HG03354 (cell line): ENCODE measurements at regions not wholly inside any gene's neighbourhood (a gene's known extent, or its start where the extent isn't known, plus 50 kb on each side); places are given as distances from the start of the nearest gene placed in this dataset.
A peak's percentile ranks its signal among the peaks of the same experiment; 100 is the strongest.
"Not testable (repeated sequence)": the region's sequence is repeated elsewhere in the genome, so short reads cannot be mapped to it uniquely, and the experiment has no call there.

Source experiments
- ATAC-seq: cut with Tn5 transposase; IDR thresholded peaks from one replicate; pipeline ENCODE4 v1.9.1; 2021; ENCODE audit warnings: mild to moderate bottlenecking; ENCODE audit not compliant: unreplicated experiment, poor library complexity, severe bottlenecking

- no peak for ATAC-seq
Observed at GRCh38 chr9:99465231-99465907, 243.3 kb downstream of the SEC61B start.

DNA sequence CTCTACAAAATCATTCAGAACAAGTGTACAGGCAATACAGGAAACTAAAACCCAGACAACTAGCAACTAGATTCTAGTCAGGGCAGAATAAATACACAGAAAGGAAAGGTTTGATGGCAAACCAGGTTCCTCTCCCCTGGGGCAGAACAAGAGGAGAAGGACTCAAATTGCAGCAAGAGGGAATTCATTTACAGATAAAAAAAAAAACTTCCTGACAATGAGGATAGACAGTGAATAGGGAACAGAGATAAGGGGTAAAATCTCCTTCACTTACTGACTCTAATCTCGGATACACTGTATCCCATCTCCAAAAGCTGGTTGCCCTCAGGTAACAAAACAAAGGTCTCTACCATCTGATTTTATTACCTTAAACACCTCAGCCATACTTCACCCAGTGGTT lies 244.0 kb downstream of the SEC61B start:
- ATAC-seq: no peak

DNA sequence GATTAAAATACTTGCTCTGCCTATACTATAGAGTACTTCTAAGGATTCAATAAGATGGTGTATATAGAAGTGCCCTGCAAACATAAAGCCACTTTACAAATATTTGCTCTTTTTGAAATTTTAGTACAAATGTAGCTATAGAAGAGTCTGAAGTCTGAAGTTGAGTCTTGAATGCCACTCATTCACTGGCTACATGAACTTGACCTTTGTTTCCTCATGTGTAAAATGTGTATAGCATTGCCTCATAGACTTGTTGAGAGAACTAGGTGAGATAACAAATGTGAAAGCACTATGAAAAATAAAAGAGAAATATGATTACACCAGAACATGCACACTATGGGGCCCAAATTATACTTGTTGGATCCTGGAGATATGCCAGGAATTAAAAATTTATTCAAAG lies 244.7 kb downstream of the SEC61B start:
- ATAC-seq: no peak

- ATAC-seq: no peak
Observed at GRCh38 chr9:99471033-99471432, 249.0 kb downstream of the SEC61B start.

DNA sequence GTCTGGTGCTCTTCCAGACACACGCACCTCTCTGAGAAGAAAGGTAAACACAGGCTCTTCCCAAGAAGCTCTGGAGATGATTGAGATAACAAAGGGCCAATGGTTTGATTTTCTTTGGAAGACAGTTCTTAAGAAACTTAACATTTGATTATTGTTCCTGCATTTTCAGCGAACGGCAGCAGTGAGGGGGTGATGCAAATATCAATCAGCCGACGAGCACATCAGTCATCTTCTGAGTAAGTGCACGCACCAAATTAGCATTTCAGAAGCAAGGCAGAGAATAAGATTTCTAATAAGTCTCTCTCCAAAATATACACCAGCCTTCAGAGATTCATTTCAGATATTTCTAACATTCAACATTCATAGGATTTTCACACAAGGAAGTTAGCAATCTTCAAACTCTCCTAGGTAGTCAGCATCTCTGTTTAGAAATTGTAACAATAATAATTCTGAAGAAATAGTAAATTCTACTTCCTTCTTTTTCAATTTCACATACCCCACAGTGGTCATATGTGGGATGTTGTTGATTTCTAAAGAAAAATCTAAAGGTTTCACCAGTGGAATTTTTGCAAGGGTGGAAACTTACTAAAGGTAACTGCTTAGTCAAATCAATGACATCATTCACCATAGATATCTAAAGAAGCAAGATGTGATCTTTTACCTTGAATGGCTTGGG lies 250.3 kb downstream of the SEC61B start:
- ATAC-seq: no peak

- no peak for ATAC-seq
Observed at GRCh38 chr9:99472916-99473245, 250.8 kb downstream of the SEC61B start.

DNA sequence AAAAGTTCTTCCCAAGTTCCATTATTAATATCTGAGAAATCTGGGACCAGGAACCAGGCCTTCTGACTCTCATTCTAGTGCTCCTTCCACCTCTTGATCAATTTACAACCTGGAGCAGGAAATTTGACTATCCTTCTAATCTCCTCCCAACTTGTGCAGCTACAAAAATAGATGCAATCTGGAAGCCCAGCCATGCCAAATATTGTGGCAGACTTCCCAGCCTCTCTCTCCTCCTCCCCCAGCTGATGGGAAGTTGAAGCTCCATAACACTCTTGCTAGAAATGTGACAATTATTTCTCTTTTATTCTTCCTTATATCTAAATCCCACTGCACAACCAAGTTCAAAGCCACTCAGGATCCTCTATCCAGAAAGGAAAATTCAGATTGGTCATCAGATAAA lies 252.1 kb downstream of the SEC61B start:
- ATAC-seq: no peak

GRCh38 chr9:99475401-99476065 lies 253.5 kb downstream of the SEC61B start:
- no peak for ATAC-seq

GRCh38 chr9:99478469-99479027 lies 256.5 kb downstream of the SEC61B start:
- no peak for ATAC-seq

GRCh38 chr9:99479929-99480328 lies 257.8 kb downstream of the SEC61B start:
- ATAC-seq: no peak

DNA sequence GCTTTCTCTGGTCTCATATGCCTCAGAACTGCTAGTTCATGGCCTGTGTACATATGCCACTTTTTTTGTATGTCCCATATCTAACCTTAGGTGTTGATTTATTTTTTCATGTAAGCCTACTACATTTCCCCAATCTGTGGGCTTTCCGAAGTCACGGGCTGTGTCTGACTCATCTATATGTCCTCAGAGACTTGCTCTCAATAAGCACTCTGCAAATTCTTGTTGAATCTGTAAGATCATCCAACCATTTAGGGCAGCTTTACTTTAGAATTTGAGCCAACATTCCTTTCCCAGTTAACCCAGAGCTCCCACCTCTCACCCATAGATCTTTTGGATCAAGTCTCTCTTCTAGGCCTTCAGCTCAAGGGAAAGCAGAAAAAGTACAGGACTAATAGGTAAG lies 263.4 kb downstream of the SEC61B start:
- no peak for ATAC-seq

GRCh38 chr9:99486684-99487083 lies 264.6 kb downstream of the SEC61B start:
- ATAC-seq: no peak

DNA sequence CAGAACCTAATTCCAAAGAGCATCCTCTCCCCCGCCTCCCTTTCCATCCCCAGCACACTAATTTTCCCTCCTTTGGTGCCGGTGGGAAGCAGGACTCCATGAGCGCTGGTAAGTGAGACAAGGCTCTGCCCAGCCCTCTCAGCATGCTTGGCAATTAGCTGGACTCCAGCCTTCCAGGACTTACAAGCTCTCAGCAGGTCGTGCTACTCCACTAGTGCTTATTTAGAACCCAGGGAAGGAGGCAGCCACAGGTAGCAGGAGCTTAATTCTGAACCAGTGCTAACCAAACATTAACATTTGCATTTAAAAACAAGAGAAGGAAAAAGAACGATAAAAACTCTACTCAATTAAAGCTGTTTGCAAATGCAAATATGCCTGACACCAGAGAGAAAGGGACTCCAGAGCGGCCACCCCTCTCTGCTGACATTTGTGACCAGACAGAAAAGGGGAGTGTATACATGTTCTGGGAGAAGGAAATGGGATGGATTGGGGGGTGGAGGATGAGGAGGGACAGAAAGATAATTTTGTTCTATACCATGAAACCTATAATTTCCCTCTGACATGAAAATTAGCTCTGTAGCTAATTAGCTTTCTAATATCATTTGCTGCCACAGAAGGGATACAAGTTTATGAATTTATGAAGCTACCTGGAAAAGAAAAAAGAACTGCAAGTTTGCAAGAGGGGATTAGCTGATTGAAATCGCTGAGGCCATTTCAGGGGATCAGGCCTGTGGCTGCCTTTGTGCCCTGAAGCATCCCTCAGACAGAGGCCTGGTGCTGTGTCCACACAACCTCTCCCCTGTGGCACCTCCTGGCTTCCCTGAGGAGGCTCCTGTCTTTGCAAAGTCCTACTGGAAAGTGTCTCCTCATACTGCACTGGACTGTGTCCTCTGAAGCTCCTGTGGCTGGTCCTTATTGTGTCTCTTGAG lies 266.3 kb downstream of the SEC61B start:
- ATAC-seq: no peak

GRCh38 chr9:99489060-99489413 lies 267.0 kb downstream of the SEC61B start:
- no peak for ATAC-seq

GRCh38 chr9:99490729-99491128 lies 268.6 kb downstream of the SEC61B start:
- no peak for ATAC-seq

DNA sequence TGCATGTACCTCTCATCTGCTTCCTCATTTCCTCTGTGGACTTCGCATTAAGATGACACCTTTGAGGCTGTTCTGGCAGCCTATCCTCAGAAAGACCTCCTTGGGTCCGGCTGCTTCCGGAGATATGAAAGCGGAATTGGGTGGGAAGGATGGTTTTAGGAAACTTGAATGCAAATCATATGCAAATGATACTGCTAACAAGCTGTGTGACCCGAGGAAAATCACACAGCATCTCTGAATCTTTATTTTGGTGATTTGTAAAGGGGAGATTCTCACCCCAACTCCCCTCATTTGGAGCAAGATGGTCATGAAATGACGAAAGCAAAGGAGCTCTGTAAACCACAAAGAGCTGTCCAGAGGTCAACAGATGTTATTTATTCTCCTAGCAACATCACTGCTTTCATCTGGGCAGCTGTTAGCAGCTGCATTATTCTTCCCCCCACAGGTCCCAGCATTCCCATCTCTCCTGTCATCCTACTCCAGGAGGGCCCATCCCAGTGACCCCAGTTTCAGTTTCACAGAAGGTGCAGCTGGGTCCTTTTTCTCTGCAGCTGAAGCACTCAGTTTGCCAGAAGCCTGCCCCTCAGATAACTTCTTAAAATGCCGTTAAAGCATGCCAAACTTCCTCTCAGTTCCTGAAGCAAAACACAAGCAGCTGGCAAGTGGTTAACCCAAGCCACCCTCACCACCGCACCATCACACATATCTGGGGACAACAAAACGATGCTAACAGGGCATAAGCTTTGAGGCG lies 269.5 kb downstream of the SEC61B start:
- ATAC-seq: peak; percentile 84

DNA sequence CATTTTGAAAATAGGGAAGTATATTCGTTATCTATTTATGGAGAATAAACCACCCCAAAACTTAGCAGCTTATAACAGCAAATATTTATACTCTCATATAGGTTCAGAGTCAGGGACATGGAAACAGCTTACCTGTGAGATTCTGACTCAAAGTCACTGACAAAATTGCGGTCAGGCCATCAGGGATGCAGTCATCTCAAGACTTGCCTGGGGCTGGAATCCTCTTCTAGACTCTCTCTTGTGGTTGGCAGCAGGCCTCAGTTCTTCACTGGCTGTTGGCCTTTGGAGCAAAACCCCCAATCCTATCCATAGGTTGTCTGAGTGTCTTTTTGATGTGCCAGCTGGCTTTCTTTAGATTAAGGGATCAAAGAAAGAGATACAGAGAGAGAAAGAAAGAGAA lies 275.6 kb downstream of the SEC61B start:
- ATAC-seq: no peak

- not testable (repeated sequence) for ATAC-seq
Observed at GRCh38 chr9:99498979-99499378, 276.9 kb downstream of the SEC61B start.

DNA sequence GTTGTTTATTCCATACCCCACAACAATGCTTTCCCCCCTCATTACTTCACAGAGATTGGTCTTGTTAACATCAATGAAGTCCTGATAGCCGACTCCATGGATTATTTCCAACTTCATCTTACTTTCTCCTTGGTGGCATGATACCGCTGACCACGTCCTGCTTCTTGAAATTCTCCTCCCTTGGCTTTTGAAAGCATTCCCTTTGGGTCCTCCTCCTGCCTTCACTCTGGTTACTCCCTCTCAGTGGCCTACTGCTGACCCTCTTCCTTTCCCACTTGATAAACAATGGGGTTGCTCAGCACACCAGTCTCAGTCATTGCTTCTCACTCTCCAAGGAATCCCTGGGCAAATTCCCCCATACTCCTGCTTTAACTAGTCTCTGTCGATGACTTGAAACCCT lies 283.9 kb downstream of the SEC61B start:
- ATAC-seq: no peak
